ENCODE measurements at regions not wholly inside any gene's neighbourhood (a gene's known extent, or its start where the extent isn't known, plus 50 kb on each side); places are given as distances from the start of the nearest gene placed in this dataset.

DNA sequence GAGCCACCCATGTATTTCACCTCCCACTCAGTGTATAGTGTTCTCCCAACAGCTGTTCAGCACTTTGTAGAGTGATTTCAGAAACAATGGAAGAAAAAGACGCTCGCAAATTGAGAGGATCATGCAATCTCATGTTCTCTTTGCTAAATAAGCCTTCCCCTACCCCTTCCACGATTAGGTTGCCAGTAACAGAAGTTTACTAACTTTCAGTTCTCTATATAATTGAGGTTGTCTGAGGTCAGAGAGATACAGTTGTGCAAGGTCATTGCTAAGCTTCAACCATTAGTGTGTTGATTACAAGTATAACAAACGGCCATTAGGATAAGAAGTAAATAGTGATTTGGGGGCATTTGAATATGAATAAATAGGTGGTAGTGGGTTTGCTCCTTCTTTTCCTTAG, 99.6 kb downstream of the TUSC7 start:
- TF ChIP-seq, protein P1, sequence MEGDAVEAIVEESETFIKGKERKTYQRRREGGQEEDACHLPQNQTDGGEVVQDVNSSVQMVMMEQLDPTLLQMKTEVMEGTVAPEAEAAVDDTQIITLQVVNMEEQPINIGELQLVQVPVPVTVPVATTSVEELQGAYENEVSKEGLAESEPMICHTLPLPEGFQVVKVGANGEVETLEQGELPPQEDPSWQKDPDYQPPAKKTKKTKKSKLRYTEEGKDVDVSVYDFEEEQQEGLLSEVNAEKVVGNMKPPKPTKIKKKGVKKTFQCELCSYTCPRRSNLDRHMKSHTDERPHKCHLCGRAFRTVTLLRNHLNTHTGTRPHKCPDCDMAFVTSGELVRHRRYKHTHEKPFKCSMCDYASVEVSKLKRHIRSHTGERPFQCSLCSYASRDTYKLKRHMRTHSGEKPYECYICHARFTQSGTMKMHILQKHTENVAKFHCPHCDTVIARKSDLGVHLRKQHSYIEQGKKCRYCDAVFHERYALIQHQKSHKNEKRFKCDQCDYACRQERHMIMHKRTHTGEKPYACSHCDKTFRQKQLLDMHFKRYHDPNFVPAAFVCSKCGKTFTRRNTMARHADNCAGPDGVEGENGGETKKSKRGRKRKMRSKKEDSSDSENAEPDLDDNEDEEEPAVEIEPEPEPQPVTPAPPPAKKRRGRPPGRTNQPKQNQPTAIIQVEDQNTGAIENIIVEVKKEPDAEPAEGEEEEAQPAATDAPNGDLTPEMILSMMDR (IDR thresholded peaks at IDR 0.05), result no peak

DNA sequence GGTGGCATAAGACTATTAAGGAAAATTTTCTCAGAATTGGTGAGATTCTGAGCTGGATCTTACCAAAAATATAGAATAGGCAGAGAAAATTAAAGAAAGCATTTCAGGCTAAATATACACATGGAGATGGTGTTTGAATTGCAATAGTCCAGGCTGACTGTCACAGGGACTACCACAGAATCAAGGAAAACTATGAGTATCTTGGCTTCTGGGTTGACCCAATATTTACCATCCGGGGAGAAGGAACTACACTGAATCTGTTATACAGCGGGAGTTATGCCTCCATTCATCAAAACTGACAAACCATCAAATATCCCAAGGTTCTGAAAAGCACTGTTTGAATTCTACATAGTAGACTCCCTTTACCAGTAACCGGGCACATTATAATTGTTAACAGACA, 102.2 kb downstream of the TUSC7 start:
- TF ChIP-seq, protein P1 (IDR thresholded peaks at IDR 0.05), result no peak

DNA sequence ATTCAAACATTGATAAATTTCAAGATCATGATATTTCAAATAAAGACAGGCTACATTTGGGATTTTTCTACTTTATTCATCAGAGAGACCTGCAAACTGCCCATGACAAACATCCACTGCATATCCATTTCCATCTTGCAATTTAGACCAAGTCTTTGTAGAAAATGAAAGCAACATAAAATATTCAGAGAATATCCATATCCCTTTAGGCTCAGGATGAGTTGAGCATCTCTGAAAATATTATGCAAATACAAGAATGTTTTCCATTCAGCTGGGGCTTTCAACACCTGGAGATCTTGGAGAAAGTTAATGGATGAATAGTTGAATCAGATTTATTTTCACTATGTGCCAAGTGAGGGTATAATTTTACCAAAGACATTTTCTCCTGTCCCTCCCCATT, 103.4 kb downstream of the TUSC7 start:
- TF ChIP-seq, protein P1 (IDR thresholded peaks at IDR 0.05), result no peak

- TF ChIP-seq, protein P1 (IDR thresholded peaks at IDR 0.05), result no peak
Measured at GRCh38 chr3:116815321-116815720, 105.7 kb downstream of the TUSC7 start.

DNA sequence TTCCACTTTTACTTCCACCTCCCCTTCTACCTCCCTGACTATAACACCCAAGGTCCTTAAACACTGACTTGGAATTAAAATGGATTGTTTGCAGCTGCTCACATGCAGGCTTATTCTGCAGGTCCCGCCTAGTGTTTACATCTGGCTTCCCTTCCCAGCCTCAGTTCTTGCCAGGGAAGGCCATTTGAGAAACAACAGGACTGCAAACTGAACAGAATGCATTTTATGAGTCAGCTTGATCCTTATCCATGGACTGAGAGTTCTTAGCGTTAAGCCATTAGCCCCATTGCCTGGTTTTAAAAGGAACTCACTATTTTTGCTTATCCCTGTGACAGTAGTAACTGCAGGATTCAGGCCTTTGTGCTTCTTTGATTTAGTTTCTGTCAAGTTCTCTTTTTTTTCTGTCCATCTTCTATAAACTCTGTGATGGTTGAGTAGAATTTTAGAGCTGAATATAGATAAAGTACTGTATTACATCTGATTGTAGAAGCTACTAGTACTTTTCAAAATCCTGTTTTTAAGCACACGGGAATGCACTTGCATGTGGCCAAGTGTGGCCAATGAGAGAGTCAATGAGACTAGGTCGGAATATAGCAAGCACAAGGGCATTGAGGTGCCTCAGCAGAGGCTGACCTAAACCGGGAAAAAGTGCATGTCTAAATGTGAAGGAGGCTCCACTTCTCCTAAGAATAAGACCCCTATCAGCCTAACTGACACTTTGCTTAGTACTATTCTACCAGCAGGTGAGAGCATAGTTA, 106.4 kb downstream of the TUSC7 start:
- TF ChIP-seq, protein P1 (IDR thresholded peaks at IDR 0.05), result no peak

DNA sequence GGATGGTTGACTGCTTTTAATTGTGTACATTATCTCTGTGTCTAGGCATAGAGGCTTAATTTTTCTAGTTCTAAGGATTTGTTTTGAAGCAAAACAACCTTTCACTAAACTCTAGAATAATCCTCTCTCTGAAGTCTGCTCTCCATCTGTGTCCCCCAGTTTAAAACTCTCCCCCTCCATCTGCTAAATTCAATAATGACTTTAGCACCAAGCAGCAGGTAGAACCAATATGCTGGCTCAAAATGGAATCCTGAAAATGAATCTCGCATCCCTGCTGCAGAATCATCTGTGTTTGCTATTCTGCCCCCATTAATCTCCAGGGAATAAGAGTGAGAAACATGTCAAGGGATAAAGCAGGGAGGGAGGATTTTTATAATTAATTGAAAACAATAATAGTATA, 111.8 kb downstream of the TUSC7 start:
- TF ChIP-seq, protein P1 (IDR thresholded peaks at IDR 0.05), result no peak

DNA sequence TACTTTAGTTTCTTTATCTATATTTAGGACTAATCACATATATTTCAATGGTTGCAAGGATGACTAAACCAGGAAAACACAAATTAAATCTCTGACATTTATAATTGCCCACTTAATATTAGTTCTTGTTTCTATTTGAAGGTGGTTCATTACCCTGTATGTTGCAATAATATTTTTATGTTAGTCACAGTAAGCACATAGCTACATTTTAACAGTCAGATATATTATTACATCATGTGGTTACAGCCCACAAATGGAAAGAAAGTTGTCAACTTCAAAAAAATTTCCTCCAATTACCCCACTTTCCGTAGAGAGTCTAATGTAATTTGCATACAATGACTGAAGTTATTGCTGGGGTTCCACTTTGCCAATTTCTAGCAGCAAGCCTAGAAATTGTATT, 114.6 kb downstream of the TUSC7 start:
- TF ChIP-seq, protein P1 (IDR thresholded peaks at IDR 0.05), result no peak

GRCh38 chr3:116833202-116833601, 123.6 kb downstream of the TUSC7 start:
- TF ChIP-seq, protein P1 (IDR thresholded peaks at IDR 0.05), result no peak

Measured in LNCAP (cell line).